NCI-H2196 (cell line): ENCODE measurements at regions not wholly inside any gene's neighbourhood (a gene's known extent, or its start where the extent isn't known, plus 50 kb on each side); places are given as distances from the start of the nearest gene placed in this dataset.

ENCODE experiments used
- DNase-seq: peaks from one replicate; lab custom pipeline; 2025; ENCODE audit not compliant: unreplicated experiment; lab: John Stamatoyannopoulos, UW

GRCh38 chr6:111984516-111985201, 69.2 kb upstream of the CCN6 start:
- no peak for DNase-seq

GRCh38 chr6:111985202-111985731, 68.6 kb upstream of the CCN6 start:
- peak; percentile 75 for DNase-seq

DNA sequence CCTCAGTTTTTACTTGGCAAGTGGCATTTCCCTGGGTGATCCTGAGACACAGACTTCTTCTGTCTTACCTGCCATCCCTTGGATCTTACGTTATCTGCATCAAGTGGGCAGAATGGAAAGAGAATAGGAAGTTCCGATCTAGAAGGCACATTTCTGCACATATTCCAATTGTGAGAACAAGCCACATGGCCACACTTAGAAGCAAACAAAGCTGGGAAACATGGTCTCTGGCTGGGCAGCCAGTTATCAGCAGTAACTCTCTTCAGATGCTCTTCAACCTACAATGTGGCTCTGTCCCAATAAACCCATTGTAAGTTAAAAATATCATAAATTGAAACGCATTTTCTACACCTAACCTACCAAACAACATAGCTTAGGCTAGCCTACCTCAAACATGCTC, 67.3 kb upstream of the CCN6 start:
- no peak for DNase-seq

DNA sequence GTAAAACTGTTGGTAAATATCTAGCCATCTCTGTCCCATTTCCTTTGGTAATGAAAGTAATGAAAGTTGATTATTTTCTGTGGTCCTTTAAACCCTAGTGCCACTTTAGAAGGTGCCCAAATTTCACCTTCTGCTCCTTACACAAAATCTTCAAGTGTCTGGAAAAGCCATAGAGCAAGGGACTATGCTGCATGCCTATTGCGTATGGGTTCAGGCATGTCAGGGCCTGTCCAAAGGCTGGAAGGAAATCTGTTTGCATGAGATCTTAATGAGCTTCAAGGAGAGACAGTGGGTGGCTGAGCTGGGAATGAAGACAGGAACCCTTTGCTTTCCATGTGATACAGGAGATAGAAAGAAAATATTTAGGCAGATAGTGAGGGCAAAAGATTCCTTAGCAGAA, 66.6 kb upstream of the CCN6 start:
- peak; percentile 6 for DNase-seq

DNA sequence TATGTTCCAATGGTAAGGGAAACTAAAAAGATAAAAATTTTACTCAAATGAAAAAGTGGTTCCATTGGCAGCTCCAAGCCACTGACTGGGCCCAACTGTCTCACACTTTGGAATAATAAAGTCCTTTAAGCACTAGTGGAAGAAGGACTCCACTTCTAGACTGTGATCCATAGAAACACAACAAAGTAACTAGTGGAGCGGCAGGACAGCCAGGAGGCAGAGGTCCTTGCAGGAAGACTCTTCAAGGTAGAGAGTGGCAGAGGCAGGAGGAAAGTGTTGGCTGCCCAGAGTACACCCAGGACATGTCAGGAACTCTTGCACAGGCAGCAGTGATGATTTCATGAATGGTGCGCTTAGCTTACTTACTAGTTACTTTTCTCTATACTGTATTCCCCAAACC, 65.0 kb upstream of the CCN6 start:
- DNase-seq: no peak

- DNase-seq: no peak
These were observed 64.2 kb upstream of the CCN6 start for GRCh38 chr6:111989743-111990142.

DNA sequence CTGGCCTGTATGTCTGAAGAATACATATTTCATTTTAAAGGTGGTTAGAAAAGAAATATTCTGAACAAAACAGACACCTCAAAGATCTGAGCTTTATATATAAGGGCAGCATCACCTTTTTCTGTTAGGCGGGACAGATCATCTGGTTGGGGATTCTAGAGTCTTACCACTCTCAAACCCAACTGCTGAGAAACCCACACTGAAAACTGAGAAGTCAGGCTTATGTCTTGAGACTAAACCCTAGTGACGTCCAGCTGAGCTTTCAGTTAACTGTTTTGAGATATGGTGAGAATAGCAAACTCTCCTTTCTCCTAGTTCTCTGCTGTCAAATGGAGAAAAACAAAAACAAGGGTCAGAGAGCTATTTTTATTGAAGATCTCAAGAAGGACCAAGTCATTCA, 63.7 kb upstream of the CCN6 start:
- DNase-seq: no peak

- DNase-seq: no peak
These were observed 61.1 kb upstream of the CCN6 start for GRCh38 chr6:111992851-111993250.

- no peak for DNase-seq
These were observed 60.6 kb upstream of the CCN6 start for GRCh38 chr6:111993342-111993741.

DNA sequence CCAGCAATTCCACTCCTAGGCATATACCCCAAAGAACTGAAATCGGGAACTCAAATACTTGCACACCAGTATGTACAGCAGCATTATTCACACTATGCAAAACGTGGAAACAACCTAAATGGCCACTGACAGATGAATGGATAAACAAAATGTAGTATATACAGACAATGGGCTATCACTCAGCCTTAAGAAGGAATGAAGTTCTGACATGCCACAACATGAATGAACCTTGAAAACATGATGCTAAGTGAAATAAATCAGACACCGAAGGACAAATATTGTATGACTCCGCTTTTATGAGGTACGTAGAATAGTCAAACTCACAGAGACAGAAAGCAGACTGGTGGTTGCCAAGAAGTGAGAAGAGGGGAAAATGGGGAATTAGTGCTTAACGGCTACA, 59.1 kb upstream of the CCN6 start:
- DNase-seq: no peak

DNA sequence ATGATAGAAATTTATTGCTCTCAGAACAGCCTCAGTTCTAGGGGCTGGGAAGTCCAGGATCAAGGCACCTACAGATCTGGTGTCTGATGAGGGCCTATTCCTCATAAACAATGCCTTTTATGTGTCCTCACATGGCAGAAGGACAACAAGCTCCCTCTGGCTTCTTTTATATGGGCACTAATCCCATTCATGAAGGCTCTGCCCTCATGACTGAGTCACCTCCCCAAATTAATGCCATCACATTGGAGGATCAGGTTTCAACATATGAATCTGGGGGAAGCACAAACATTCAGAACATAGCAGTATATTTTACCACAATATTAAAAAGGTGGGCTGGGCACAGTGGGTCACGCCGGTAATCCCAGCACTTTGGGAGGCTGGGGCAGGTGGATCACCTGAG, 58.5 kb upstream of the CCN6 start:
- no peak for DNase-seq

DNA sequence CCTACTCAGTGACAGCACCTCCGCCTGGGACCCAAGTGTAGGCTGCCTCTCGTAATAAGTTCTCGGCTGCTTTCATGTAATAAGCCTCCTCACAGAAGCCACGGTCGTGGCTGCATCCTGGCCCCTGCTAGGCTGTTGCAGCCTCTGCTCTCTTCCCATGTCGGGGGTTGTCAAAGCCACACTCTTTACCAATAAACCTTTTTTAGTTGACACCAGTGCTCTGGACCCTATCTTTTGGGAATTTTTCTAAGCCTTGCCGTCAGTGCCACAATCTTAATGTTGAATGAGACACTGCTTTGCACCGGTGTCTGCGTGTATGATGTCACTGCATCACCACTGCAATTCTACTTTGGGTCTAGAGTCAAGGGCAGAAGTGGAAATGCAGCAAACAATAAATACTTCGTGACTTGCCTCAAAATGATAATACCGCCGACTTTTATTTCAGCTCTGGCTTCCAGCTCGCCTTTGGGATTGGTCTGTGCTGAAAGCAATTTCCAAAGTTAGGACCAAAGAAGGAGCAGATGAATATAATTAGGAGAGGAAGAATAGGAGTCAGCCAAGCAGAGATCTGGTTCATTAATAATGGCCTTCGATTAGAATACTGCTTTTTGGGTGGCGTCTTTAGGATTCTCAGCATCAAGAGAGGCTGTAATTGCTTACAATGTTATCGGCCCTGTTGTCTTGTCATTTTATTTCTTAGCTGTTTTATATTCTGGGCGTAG, 57.6 kb upstream of the CCN6 start:
- DNase-seq: no peak

- DNase-seq: peak; percentile 78
These were observed 56.6 kb upstream of the CCN6 start for GRCh38 chr6:111997078-111997852.

DNA sequence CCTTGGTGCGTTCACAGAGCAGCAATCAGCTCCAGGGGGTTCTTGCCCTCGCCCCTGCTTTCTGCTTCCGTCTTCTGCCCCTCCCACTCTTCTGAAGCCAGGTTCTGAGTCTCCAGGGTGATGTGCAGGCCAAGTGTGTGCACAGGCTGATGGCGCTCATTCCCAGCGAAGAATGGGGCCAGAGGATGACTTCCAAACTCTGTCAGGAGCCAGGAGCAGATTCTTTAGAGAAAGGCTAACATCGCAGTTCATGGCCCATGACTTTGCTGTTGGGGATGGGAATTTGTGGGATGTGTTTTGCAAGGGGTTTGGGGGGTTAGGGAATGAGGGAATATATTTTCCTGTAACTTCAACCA, 56.1 kb upstream of the CCN6 start:
- DNase-seq: no peak

DNA sequence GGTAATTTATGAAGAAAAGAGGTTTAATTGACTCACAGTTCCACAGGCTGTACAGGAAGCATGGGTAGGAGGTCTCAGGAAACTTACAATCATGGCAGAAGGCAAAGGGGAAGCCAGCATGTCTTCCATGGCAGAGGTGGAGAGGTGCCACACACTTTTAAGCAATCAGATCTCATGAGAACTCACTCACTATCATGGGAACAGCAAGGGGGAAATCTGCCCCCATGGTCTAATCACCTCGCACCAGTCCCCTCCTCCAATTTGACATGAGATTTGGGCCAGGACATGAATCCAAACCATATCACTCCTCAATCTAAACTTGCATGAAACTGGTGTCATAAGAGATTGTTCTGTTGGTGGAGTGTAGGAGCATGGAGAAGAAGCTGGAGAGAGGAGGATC, 51.6 kb upstream of the CCN6 start:
- DNase-seq: no peak
